HEK293 (cell line): ENCODE measurements at regions not wholly inside any gene's neighbourhood (a gene's known extent, or its start where the extent isn't known, plus 50 kb on each side); places are given as distances from the start of the nearest gene placed in this dataset.
"Not testable (repeated sequence)": the region's sequence is repeated elsewhere in the genome, so short reads cannot be mapped to it uniquely, and the experiment has no call there.

Experiments used
- CTCF ChIP-seq: fragments of 450-650 bp; formaldehyde crosslinking; IDR thresholded peaks from 2 replicates; pipeline ENCODE4 v1.5.1; 2016; ENCODE audit warnings: missing biosample characterization, missing genetic modification characterization
- KLF1 ChIP-seq: fragments of 450-650 bp; formaldehyde crosslinking; IDR thresholded peaks from 2 replicates; pipeline ENCODE4 v1.5.1; 2016; ENCODE audit warnings: missing biosample characterization, missing genetic modification characterization
- PBX3 ChIP-seq: sonication (generic); formaldehyde crosslinking; IDR thresholded peaks from 2 replicates; pipeline ENCODE4 v1.8.1; 2022; ENCODE audit warnings: mild to moderate bottlenecking, moderate library complexity, missing genetic modification reagents
- PRDM1 ChIP-seq: fragments of 450-650 bp; formaldehyde crosslinking; IDR thresholded peaks from 2 replicates; pipeline ENCODE4; 2016; ENCODE audit warnings: missing biosample characterization, missing genetic modification characterization
- SP2 ChIP-seq: fragments of 450-650 bp; formaldehyde crosslinking; IDR thresholded peaks from 2 replicates; pipeline ENCODE4 v1.5.1; 2016; ENCODE audit warnings: missing biosample characterization, missing genetic modification characterization
- YY2 ChIP-seq: fragments of 450-650 bp; formaldehyde crosslinking; IDR thresholded peaks from 2 replicates; pipeline ENCODE4 v1.5.1; 2016; ENCODE audit warnings: missing biosample characterization, missing genetic modification characterization
- ZFP3 ChIP-seq: fragments of 450-650 bp; formaldehyde crosslinking; IDR thresholded peaks from 2 replicates; pipeline ENCODE4 v1.5.1; 2016; ENCODE audit warnings: low read depth, missing biosample characterization, missing genetic modification characterization
- ZNF324 ChIP-seq: fragments of 450-650 bp; formaldehyde crosslinking; IDR thresholded peaks from 2 replicates; pipeline ENCODE4 v1.5.1; 2016; ENCODE audit warnings: missing biosample characterization, missing genetic modification characterization
- ZNF423 ChIP-seq: fragments of 450-650 bp; formaldehyde crosslinking; IDR thresholded peaks from 2 replicates; pipeline ENCODE4 v1.5.1; 2016; ENCODE audit warnings: missing biosample characterization, missing genetic modification characterization
- ZNF449 ChIP-seq: fragments of 450-650 bp; formaldehyde crosslinking; IDR thresholded peaks from 2 replicates; pipeline ENCODE4 v1.5.1; 2017; ENCODE audit warnings: missing biosample characterization, mild to moderate bottlenecking, missing genetic modification characterization, moderate library complexity
- ZNF513 ChIP-seq: fragments of 450-650 bp; IDR thresholded peaks from 2 replicates; pipeline ENCODE4 v1.5.1; 2018; ENCODE audit warnings: missing biosample characterization, missing genetic modification characterization
- ZNF544 ChIP-seq: fragments of 450-650 bp; formaldehyde crosslinking; IDR thresholded peaks from 2 replicates; pipeline ENCODE4 v1.5.0; 2017; ENCODE audit warnings: missing biosample characterization, missing genetic modification characterization
- ZNF558 ChIP-seq: fragments of 450-650 bp; formaldehyde crosslinking; IDR thresholded peaks from 2 replicates; pipeline ENCODE4 v1.5.1; 2016; ENCODE audit warnings: missing biosample characterization, missing genetic modification characterization
- ZNF704 ChIP-seq: fragments of 450-650 bp; formaldehyde crosslinking; IDR thresholded peaks from 2 replicates; pipeline ENCODE4 v1.5.1; 2016; ENCODE audit warnings: missing biosample characterization, missing genetic modification characterization

GRCh38 chr10:35958609-35959008 lies 316.5 kb upstream of the FZD8 start:
- TF ChIP-seq CTCF (tag by site-specific recombination); SP2; ZNF513 (tag by site-specific recombination); ZNF558 (tag by site-specific recombination); KLF1 (tag by site-specific recombination); PBX3; ZNF423 (tag by site-specific recombination); ZNF324 (tag by site-specific recombination); ZNF449 (tag by site-specific recombination); ZNF704 (tag by site-specific recombination); ZFP3 (tag by site-specific recombination); YY2 (tag by site-specific recombination); ZNF544 (tag by site-specific recombination); PRDM1 (tag by site-specific recombination): not testable (repeated sequence)
